ENCODE measurements at regions not wholly inside any gene's neighbourhood (a gene's known extent, or its start where the extent isn't known, plus 50 kb on each side); places are given as distances from the start of the nearest gene placed in this dataset.

DNA sequence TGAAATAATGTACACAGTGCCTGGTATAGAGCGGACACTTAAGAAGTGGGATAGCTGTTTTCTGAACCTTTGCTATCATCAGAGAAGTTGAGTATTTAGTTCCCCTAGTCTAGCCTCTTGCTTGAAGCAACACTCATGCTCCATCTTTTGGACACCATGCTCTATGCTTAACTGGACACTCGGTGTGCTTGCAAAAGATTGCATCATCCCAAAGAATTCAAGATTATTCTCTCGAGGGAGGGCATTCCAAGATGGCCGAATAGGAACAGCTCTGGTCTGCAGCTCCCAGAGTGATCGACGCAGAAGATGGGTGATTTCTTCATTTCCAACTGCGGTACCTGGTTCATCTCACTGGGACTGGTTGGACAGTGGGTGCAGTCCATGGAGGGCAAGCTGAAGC is 143.9 kb upstream of the FSHR start:
- H3K9ac ChIP-seq (ENCODE audit: low read length in 3 of 3): no peak overlapping the region
- H3K27ac ChIP-seq (ENCODE audit: low read depth in 2 of 2, low read length in 2 of 2): no peak overlapping the region
- TF ChIP-seq, protein P1, sequence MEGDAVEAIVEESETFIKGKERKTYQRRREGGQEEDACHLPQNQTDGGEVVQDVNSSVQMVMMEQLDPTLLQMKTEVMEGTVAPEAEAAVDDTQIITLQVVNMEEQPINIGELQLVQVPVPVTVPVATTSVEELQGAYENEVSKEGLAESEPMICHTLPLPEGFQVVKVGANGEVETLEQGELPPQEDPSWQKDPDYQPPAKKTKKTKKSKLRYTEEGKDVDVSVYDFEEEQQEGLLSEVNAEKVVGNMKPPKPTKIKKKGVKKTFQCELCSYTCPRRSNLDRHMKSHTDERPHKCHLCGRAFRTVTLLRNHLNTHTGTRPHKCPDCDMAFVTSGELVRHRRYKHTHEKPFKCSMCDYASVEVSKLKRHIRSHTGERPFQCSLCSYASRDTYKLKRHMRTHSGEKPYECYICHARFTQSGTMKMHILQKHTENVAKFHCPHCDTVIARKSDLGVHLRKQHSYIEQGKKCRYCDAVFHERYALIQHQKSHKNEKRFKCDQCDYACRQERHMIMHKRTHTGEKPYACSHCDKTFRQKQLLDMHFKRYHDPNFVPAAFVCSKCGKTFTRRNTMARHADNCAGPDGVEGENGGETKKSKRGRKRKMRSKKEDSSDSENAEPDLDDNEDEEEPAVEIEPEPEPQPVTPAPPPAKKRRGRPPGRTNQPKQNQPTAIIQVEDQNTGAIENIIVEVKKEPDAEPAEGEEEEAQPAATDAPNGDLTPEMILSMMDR (IDR thresholded peaks at IDR 0.05; ENCODE audit: borderline replicate concordance, extremely low read depth, insufficient read depth): no peak
- no peak overlapping the region for H3K4me3 ChIP-seq (ENCODE audit: low read length in 3 of 3)
- no peaks in the 10 kb centered on the region for H3K4me1 ChIP-seq (ENCODE audit: control insufficient read depth in 2 of 3, insufficient read depth in 2 of 3, low read depth in 1 of 3, low read length in 3 of 3)
- H3K9me3 ChIP-seq (ENCODE audit: control insufficient read depth in 2 of 3, insufficient read depth in 1 of 3, low read length in 3 of 3): peaks cover 0 to 2% (median 0%) of the 10 kb centered on the region in 3 donors
- no peak for DNase-seq
- no peaks in the 10 kb centered on the region for H3K36me3 ChIP-seq (ENCODE audit: control insufficient read depth in 2 of 3, insufficient read depth in 3 of 3, low read length in 3 of 3)
- intact Hi-C loops (cut with DNase I): no loop called here
- no peak for FAIRE-seq
- H3K27me3 ChIP-seq (ENCODE audit: control insufficient read depth, insufficient read depth, low read length): no peaks in the 10 kb centered on the region

DNA sequence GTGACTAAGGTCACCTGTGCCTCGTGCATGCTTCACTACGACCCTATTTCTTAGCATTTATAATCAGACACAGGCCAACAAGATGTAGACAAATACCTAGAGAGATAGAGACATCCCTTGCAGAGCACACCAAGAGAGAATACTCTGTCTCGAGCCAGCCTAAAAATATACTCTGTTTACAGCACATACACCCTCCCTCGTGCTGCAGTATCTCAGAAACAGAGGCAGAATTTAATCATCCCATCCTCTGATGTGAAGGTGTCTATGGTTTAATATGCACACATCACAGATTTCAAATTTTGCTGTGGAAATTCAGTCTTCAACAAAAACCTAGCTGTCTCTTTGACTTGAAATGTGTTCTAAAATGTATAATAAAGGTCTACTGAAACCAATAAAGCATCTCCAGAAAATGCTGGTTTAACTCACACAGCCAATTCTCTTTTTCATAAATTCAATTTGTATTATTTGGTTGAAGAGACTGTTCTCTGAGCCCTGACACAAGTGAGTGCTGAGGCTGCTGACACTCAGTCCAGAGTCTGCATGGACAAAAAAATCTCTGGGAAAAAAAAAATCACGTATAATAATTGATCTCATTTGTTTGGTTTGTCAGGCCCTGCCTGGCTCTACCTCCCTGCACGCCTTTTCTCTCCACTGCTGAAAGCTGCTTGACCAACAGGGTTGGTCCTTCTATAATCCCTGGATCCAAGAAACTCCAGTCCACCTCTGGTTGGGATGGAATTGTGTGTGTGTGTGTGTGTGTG is 142.0 kb upstream of the FSHR start:
- Histone ChIP-seq H3K36me3 (ENCODE audit: control insufficient read depth in 2 of 3, insufficient read depth in 3 of 3, low read length in 3 of 3) (no peaks in the 10 kb centered on the region), H3K4me3 (ENCODE audit: low read length in 3 of 3) (no peak overlapping the region), H3K4me1 (ENCODE audit: control insufficient read depth in 2 of 3, insufficient read depth in 2 of 3, low read depth in 1 of 3, low read length in 3 of 3) (no peaks in the 10 kb centered on the region), H3K27ac (ENCODE audit: low read depth in 2 of 2, low read length in 2 of 2) (no peak overlapping the region), H3K9ac (ENCODE audit: low read length in 3 of 3) (no peak overlapping the region), H3K9me3 (ENCODE audit: control insufficient read depth in 2 of 3, insufficient read depth in 1 of 3, low read length in 3 of 3) (peaks cover 0 to 2% (median 0%) of the 10 kb centered on the region in 3 donors), H3K27me3 (ENCODE audit: control insufficient read depth, insufficient read depth, low read length) (no peaks in the 10 kb centered on the region)
- TF ChIP-seq, protein P1 (IDR thresholded peaks at IDR 0.05; ENCODE audit: borderline replicate concordance, extremely low read depth, insufficient read depth): no peak
- intact Hi-C loops (cut with DNase I): no loop called here
- FAIRE-seq (no peak), DNase-seq (no peak)

DNA sequence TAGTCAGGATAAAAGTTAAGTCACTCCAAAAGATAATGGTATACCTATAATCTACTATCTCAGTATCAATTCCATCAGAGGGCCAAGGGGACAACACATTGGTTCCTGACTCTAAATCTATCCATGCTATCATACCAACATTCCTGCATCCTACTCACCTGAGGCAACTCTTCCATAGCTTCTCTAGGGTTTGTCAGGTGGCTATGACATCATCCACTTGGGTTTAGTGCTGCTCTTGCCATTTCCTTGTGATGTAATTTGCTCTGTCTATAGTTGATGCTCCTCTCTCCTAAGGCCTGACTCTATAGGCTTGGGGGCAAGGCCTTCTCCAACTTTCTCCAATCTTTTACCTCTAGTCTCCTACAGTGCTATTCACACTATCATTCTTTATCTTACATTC is 139.9 kb upstream of the FSHR start:
- FAIRE-seq (no peak), DNase-seq (no peak)
- Histone ChIP-seq H3K4me1 (ENCODE audit: control insufficient read depth in 2 of 3, insufficient read depth in 2 of 3, low read depth in 1 of 3, low read length in 3 of 3) (no peaks in the 10 kb centered on the region), H3K9me3 (ENCODE audit: control insufficient read depth in 2 of 3, insufficient read depth in 1 of 3, low read length in 3 of 3) (peaks cover 0 to 2% (median 0%) of the 10 kb centered on the region in 3 donors), H3K36me3 (ENCODE audit: control insufficient read depth in 2 of 3, insufficient read depth in 3 of 3, low read length in 3 of 3) (no peaks in the 10 kb centered on the region), H3K9ac (ENCODE audit: low read length in 3 of 3) (no peak overlapping the region), H3K27ac (ENCODE audit: low read depth in 2 of 2, low read length in 2 of 2) (no peak overlapping the region), H3K4me3 (ENCODE audit: low read length in 3 of 3) (no peak overlapping the region), H3K27me3 (ENCODE audit: control insufficient read depth, insufficient read depth, low read length) (no peaks in the 10 kb centered on the region)
- TF ChIP-seq, protein P1 (IDR thresholded peaks at IDR 0.05; ENCODE audit: borderline replicate concordance, extremely low read depth, insufficient read depth): no peak
- intact Hi-C loops (cut with DNase I): no loop called here
